ENCODE measurements at regions not wholly inside any gene's neighbourhood (a gene's known extent, or its start where the extent isn't known, plus 50 kb on each side); places are given as distances from the start of the nearest gene placed in this dataset.

DNA sequence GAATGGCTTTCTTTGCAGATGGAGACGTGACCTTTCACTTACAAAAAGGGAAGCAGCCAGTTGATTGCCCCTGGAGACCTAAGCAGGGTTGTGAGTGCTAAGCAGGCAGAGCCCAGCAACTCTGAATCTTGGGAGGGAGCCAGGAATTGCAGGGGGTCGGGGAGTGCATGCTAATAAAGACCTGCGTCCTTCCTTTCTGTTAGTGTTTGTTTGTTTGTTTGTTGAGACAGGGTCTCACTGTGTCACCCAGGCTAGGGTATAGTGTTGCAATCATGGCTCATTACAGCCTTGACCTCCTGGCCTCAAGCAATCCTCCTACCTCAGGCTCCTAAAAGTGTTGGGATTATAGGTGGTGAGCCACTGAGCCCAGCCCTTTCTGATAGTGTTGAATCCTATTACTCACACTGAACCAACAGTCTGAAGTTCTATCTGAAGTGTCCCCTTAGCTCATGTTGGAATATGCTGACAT is 137.4 kb downstream of the CEP135 start:
- Mint-ChIP-seq H3K27me3 (no peaks in the 10 kb centered on the region), H3K36me3 (ENCODE audit: low read depth) (no peaks in the 10 kb centered on the region), H3K4me1 (ENCODE audit: low read depth) (no peaks in the 10 kb centered on the region), H3K9me3 (no peaks in the 10 kb centered on the region), H3K4me3 (no peak overlapping the region), H3K27ac (no peak overlapping the region)

- Mint-ChIP-seq H3K27me3 (no peaks in the 10 kb centered on the region), H3K4me1 (ENCODE audit: low read depth) (no peaks in the 10 kb centered on the region), H3K27ac (no peak overlapping the region), H3K9me3 (no peaks in the 10 kb centered on the region), H3K36me3 (ENCODE audit: low read depth) (no peaks in the 10 kb centered on the region), H3K4me3 (no peak overlapping the region)
Measured at GRCh38 chr4:56085275-56085674, 136.5 kb downstream of the CEP135 start.

- no peaks in the 10 kb centered on the region for H3K36me3 Mint-ChIP-seq (ENCODE audit: low read depth)
- no peaks in the 10 kb centered on the region for H3K9me3 Mint-ChIP-seq
- H3K4me3 Mint-ChIP-seq, result no peak overlapping the region
- no peaks in the 10 kb centered on the region for H3K4me1 Mint-ChIP-seq (ENCODE audit: low read depth)
- no peaks in the 10 kb centered on the region for H3K27me3 Mint-ChIP-seq
- H3K27ac Mint-ChIP-seq, result no peak overlapping the region
Measured at GRCh38 chr4:56084851-56085250, 136.1 kb downstream of the CEP135 start.

All from stimulated activated naive CD8-positive, alpha-beta T cell treated with anti-CD3 and anti-CD28 coated beads, Interleukin-15, Interleukin-2, amounts not matched to agents 100 ng/mL and 50 ng/mL, for 24 hours (primary cell).